Stimulated activated naive CD4-positive, alpha-beta T cell (primary cell): ENCODE measurements at regions not wholly inside any gene's neighbourhood (a gene's known extent, or its start where the extent isn't known, plus 50 kb on each side); places are given as distances from the start of the nearest gene placed in this dataset.
"Not testable (repeated sequence)": the region's sequence is repeated elsewhere in the genome, so short reads cannot be mapped to it uniquely, and the experiment has no call there.

ENCODE experiments used
- DNase-seq, 6 experiments: peaks; one replicate each; lab custom pipeline; 2025; lab: John Stamatoyannopoulos, UW

DNA sequence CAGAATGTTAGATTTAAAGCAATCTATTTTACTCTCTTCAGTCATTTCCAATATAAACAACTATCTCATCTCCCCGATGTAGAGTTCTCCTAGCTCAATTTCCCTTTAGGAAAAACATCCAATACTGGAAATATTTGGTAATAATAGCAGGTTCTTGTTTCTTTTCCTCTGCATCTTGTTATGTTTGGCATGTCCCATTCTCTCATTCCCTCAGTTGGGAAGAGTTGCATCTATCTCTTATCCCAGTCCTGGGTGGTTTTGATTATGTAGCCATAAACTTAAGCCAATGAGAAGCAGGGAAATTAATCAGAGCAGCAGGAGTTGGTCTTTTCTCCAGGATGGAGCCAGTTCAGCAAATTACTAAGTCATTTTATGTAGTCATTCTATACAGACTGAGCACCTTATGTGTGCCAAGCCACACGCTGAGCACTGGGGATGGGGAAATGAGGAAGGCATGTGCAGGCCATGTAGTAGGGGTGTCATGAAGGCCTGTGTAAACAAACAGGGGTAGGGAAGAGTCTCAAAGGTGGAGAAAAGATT is 418.2 kb upstream of the NFIA start:
- no peak for DNase-seq

DNA sequence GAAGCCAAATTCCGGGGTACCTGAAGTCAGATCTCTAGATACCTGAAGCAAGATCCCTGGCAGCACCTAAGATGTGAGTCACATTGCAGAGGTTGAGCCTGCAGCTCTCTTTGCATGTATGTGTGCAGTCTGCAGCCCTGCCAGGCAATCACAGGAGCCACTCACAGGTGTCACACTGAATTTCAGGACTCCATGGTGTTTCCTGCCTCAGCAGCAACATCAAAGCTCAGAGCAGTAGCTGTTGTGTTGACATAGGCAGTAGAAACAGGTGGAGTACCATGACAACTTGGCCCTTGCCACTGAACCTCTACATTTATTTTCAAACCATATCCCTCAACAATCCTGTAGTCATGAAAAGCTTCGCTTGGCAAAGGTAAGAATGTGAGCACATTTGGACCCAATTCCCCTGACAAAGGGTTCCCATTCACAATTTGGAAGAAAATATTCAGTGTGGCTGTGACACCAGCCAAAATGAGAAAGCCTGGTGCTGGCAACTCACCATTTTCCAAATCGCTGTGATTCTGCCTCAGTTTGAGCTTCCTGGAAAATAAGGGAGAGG is 419.8 kb upstream of the NFIA start:
- no peak for DNase-seq

DNA sequence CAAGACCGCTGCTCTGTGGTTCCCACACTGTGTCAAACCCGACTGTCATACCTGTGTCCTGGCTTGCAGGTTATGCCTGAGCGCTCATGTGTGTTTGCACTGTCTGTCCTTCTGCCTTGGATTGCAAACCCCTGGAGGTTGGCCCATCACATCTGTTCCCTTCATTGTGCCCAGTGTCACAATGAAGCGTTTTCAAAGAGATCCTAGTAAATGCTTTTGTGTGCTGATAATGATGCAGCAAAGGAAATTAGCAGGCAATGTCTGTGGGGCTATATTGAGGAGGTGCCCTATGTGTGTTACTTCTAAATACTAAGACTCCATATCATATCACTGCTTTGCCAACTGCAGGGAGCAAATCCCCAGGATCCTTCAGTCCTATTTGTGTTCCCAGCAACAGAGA is 424.4 kb upstream of the NFIA start:
- DNase-seq, result no peak

DNA sequence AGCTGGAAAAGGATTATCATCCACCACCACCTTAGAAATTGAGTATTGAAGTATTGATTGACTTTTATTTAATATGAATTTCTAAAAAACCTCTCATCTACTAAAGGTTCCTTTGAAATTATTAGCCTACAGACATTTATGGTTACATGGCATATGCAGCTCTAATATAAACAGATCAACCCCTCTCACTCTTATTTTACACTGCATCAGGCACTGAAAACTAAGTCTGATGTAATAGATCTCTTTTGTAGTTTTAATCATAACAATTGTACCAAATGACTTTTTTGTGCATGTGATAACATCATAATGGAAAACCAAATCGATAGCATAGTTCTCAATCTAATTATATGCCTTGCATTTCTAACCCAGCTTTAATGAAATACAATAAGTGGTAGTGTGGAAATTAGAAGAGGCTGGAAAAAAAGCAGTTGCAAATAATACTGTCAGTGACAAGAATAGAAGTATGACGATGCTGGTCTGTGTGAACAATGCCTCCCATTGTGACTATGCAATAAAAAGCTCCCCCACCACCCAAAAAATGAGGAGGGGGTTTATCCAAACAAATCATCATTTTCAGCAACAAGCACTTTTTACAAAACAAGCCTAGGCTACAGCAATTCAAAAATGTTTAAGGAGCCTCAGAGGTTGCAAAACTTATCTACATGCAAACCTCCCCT is 426.5 kb upstream of the NFIA start:
- no peak for DNase-seq

DNA sequence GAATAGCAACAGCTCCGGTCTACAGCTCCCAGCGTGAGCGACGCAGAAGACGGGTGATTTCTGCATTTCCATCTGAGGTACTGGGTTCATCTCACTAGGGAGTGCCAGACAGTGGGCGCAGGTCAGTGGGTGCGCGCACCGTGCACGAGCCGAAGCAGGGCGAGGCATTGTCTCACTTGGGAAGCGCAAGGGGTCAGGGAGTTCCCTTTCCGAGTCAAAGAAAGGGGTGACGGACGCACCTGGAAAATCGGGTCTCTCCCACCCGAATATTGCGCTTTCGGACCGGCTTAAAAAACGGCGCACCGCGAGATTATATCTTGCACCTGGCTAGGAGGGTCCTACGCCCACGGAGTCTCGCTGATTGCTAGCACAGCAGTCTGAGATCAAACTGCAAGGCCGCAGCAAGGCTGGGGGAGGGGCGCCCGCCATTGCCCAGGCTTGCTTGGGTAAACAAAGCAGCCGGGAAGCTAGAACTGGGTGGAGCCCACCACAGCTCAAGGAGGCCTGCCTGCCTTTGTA is 442.3 kb upstream of the NFIA start:
- DNase-seq, result not testable (repeated sequence)

DNA sequence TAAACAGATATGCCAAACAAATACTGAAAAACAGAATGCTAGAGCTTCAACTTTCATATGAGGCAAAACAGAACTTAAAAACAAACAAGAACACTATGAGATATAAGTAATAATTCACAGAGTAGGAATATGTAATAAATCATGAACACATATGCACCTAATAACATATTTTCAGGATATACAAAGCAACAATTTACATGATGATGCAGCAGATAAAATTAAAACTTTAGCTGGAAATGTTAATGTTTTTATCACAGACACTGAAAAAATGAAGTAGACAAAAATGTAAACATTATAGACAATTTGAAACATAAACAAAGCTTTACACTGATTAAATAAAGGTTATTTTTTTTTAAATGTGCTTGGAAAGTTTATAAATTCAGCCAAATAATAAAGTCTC is 443.1 kb upstream of the NFIA start:
- no peak for DNase-seq

DNA sequence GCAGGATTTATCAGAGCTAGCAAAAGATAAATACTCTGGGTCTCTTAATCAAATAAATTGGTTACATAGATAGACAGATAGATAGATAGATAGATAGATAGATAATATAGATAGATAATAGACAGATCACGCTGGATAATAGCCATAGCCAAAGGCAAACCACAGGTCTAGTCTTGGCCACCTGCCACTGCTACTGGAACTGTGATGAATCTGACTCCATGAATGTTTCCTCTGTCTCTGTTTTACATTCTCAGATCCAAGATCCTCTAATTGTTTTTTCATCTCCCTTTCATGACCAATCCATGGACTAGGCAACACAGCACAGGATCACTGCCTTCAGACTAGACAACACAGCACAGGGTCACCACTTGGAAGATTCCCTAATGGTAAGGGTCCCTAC is 444.7 kb upstream of the NFIA start:
- DNase-seq, result no peak

DNA sequence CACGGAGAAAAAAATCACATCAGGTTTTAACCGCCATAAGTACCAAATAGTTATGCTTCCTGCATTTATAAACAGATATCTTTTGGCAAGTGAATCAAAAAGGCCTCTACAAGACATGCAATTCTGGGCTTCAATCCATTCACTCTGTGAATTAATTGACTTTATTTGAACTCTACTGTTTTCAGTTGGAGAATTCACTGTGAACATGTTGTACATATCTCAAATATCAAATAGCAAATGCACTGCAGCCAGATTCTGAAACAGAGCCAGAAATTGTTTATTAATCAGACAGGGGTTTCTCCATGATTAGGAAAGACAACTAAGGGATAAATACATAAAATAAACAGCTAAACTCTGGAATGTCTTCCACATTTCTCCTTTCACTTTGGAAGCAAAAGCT is 445.4 kb upstream of the NFIA start:
- DNase-seq, result no peak

DNA sequence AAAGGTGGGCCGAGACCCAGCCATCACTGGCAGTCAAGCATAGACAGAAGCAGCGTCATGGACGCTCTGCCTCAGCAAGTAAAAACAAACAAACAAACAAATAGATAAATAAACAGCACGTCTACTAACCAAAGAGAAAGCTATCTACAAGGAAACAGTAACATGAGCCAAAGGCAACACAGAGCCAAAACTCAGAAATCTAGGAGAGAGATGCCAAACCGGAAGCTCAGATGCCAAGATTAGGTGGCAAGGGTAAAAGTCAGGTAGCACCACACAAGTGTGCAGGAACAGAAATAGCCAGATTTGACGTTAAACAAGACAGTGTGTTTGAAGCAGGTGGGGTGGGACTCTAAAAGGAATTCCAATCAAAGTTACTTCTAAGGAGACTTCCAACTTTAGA is 448.3 kb upstream of the NFIA start:
- DNase-seq, result no peak

DNA sequence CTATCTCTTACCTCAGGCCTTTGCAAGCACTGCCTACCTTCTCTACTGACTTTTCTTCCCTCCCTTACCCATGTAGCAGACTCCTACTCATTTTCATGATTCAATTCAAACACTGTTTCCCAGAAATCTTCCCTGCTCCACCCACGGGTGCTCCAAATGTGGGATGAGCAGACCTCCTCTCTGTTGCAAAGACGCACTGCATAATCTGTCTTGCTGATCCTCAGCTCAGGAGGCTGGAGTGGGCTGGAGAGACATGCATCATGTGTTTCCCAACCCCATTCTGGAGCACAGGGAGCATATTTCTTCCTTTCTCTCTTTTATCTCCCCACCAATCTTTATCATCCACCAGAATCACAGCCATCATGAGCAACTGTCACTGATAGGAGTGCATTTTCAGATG is 459.9 kb upstream of the NFIA start:
- DNase-seq, result no peak

DNA sequence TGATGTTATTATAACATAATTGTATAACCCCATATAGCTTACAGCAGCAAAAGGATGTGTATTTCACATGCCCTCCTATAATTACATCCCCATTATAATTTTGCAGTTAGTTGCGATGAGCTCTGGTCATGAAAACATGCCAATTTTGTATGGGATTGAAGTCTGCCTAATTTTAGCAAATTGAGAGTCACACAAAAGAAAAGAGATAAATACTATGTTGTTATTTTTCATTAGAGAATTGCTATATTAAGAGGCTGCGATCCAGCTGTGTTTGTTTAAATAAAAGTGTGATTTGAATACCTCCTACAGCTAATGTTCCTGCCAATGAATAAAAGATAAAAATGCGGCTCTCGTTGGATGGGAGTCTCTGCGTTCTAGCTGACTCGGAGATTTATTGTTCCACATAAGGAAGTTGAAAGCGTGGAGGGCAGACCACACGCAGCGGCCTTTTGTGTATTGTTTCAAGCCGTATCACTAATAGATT is 461.0 kb upstream of the NFIA start:
- no peak for DNase-seq

DNA sequence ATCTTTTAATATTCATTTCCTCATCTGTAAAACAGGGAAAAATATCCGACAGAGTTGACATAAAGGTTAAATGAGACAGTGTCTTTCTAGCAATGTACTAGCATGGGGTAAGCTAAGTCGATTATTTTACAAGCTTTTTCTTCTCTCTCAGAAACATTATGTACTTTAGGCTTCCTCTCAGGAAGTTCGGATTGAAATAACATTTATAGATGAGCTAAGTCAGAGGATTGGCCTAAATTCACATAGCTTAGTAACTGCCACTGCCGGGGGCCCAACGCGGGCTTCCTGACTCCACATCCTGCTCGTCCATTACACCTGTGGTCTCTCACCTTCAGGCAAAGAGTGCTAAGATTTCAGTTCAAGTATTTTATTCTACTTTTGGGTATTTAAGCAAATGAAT is 462.3 kb upstream of the NFIA start:
- DNase-seq, result no peak

DNA sequence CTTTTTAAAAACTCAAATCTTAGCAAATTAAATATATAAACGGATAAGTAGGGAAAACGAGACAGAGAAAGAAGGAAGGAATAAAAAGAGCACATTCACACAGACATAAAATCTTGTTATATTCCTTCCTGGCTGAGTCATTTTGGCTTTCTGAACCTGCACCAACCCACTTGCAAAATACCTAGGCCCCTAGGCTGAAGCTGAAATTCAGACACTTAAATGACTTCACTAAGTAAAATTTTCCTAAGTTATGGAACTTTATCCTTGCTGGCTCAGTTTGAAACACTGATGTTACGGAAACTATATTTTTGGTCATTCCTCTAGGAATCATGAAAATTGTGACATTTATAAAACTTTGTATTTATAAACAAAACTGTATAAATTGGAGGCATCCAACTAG is 462.8 kb upstream of the NFIA start:
- DNase-seq, result no peak

DNA sequence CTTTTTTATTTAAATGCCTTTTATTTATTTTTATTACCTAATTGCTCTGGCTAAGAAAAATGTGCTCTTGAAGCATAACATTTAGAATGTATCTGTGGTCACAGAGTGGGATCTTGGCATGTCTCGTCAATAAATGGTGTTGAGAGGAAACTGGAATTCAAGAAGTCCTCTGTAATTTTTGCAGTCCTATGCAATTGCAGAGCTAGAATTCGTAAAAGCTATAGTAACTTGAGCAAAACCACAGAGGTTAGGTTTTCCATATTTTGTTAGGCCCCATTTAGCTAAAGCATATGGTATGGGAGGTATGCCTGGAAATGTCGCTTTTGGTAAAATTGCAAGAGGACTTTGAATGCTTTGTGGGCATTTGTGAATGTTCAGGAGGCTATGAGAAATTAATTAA is 466.7 kb upstream of the NFIA start:
- no peak for DNase-seq

DNA sequence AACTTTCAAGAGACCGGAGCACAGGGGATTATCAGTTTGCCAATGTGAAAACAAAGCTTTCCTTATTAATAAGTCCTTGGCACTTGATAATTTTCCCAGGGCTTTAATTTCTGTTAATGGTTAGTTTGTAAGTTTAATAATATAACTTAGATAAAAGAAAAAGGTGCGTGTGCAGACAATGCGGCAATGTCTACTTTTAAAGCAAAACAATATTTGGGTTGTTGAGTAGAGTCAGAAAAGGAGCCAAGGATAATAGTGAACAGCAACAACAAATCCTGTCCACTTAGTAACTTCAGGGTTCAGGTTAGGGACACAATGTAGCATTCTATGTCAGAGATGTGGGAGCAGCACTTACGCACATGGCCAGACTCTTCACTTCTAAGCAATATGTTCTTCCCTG is 469.6 kb upstream of the NFIA start:
- no peak for DNase-seq

DNA sequence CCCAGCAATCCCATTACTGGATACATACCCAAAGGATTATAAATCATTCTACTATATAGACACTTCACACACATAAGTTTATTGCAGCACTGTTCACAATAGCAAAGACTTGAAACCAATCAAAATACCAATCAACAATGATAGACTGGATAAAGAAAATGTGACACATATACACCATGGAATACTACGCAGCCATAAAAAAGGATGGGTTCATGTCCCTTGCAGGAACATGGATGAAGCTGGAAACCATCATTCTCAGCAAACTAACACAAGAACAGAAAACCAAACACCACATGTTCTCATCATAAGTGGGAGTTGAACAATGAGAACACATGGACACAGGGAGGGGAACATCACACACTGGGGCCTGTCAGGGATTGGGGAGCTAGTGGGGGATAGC is 475.4 kb upstream of the NFIA start:
- DNase-seq, result not testable (repeated sequence)

DNA sequence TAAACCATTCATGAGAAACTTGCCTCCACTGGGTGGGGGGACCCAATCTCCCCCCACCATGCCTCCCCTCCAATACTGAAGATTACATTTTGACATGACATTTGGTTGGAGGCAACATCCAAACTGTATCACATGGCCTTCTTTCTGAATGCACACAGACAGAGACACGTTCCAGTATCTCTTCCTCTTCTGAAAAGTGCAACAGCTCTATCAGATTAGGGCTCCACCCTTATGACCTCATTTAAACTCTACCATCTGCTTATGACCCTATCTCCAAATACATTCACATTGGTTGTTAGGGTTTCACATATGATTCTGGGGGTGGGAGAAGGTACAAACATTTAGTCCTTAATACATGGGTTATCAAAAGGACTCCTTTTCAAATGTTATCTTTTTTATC is 481.8 kb upstream of the NFIA start:
- no peak for DNase-seq

DNA sequence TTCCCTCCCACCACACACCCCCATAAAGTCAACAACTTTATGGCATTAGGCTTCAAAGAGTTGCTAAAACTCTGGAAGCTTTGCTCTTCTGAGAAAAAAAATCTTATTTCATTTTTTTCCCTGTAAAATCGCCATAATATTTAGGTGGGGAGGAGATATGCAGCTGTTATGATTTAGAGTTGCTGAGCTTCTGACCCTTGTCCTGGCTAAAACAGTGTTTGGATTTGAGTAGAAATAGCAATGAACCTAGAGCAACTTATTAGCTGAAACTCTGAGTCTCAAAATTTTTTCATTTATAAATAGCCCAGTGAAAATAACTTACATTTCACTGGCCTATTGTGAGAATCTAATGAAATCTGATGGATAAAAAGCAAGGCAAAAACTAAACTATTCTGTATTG is 482.8 kb upstream of the NFIA start:
- DNase-seq, result no peak

DNA sequence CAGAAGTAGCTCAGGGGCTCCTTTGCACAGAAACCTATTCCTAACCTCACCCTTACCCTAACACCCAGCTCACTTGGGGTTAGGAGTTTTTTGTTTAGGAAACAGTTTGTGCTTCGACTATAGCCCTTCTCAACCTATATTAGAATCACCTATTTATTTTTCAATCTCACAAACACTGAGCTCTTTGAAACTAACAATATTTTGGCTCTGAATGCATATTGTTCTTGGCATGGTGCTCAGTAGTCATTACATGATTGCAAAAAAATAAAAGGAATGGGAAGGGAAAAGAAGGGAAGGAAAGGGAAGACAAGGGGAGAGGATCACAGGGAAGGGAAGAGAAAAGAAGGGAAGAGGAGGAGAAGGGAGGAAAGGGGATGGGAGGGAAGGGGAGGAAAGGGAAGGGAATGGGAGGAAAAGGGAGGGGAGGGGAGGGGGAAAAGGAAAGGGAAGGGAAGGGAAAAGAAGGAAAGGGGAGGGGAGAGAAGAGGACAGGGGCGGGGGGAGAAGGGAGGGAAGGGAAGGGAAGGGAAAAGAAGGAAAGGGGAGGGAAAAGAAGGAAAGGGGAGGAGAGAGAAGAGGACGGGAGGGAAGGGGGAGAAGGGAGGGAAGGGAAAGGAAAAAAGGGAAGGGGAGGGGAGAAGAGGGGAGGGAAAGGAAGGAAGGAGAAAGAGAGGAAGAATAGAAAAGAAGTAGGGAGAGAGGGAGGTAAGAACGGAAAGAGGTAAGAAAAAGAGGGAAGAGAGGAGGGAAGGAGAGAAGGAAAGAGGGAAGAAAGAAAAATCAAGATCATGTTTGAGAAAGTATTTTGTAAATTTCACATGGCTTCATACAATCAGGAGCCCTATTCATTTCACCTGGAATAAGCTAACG is 484.1 kb upstream of the NFIA start:
- no peak for DNase-seq

DNA sequence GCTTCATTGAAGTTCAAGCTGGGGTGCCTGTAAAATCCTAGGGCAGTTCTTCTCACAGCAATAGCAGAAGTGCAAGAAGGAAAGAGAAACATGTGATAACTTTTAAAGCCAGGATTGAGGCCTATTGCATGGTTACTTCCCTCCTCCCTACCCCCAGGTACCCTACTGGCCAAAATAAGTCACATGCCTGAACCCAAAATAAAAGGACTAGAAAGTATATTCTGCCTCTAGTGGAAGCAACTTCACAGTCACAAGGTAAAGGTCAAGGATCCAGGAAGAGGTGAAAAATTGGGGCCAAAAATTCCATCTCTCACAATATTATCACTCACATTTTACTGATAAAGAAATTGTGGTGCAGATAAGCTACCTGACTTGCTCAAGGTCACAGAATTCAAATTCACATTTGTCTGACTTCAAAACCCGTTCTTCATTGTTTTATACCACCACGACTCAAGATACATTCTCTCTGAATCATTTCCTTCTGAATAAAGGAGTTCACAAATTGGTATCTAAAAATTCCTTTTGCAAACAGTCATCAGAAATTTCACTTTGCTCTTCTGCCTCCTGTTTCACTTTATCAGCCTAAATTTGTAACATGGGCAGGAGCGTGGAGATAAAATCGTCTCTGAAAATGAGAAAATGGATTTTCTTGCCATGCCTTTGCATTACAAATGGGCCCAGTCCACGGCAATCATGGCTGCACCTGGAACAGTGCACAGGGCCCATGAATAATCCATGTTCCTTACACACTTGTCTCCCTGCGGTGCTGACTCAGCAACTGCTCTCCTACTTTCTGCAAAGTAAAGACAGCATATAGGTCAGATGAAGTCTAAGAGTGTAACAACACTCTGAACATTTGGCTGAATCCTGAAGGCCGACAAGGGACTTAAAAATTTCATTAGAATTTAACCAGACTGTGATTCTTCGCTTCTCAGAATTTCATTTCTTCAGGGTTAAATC is 485.3 kb upstream of the NFIA start:
- DNase-seq, result no peak

DNA sequence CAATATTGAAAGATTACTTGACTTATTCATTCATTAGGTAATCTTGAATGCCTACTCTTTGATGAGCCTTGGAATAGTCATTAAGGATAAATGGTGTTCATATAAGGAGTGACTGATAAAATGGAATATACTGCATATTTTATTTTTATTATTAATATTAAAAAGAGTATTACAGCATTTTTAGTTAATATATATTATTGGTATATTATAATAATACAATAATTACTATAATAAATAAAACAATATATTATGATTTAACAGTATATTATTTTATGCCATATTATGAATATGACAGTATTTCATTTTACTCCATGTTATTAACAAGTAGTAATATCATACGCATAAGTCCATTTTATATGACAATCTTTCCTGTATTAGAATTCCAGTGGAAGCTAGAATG is 490.8 kb upstream of the NFIA start:
- DNase-seq, result no peak

DNA sequence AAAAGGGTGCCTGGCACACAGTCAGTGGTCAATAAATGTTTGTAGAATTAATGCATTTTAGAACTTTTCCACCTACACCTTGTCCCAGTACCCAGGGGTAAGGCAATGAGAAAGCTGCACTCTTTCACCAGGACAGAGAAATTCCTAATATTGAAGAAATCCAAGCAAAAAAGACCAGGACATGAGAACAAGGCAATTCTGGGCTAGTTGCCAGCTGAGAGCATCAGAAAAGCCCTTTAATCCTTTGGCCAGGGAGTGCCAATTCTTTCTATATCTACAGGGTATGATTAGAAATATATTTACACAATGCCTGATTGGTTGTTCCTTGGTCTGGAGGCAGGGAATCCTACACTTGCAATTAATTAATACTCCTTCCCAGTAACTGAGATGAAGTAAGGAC is 492.4 kb upstream of the NFIA start:
- DNase-seq, result no peak
